ENCODE measurements at regions not wholly inside any gene's neighbourhood (a gene's known extent, or its start where the extent isn't known, plus 50 kb on each side); places are given as distances from the start of the nearest gene placed in this dataset.

DNA sequence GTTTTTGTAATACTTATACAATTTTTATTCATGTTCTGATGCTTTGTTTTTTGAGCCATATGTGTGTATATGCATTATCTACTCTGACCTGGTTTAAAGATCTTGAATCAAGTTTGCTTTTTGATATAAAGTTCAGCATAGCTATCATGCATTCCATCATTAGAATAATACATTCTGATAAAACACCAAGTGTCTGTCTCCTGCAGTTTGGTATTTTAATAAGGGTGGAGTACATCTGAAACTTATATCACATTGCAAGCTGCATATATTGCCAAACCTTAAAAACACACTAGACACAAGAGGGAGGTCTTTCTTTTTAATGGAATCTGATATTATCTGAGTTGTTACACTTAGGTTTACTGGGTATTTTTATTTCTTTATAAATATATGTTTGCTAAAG, 102.8 kb upstream of the ADAMTSL1 start:
- no peak for DNase-seq (ENCODE audit: low read depth in 2 of 3, low spot score in 2 of 3)

GRCh38 chr9:18371621-18372020, 102.3 kb upstream of the ADAMTSL1 start:
- DNase-seq (ENCODE audit: low read depth in 2 of 3, low spot score in 2 of 3), result no peak

GRCh38 chr9:18379073-18379811, 94.7 kb upstream of the ADAMTSL1 start:
- DNase-seq (ENCODE audit: low read depth in 2 of 3, low spot score in 2 of 3), result no peak

DNA sequence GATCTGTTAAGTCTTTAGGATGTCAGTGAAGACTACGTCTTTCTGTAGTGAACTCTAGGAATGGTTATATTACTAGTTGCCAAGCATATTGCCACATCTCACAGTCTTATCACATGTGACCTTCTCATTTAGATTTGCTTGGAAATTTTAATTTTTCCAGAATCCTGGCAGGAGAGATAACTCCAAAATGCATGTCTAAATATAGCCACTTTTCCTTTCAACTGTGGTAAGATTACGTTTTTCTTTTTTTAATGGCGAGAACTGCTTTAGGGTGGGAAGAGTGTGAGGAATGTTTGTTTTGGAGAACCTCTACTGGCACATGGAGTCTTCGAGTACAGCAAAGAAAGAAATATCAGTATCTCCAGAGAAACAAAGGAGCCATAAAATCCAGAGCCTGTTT, 91.7 kb upstream of the ADAMTSL1 start:
- DNase-seq (ENCODE audit: low read depth in 2 of 3, low spot score in 2 of 3), result no peak

- no peak for DNase-seq (ENCODE audit: low read depth in 2 of 3, low spot score in 2 of 3)
Observed at GRCh38 chr9:18384066-18384465, 89.9 kb upstream of the ADAMTSL1 start.

DNA sequence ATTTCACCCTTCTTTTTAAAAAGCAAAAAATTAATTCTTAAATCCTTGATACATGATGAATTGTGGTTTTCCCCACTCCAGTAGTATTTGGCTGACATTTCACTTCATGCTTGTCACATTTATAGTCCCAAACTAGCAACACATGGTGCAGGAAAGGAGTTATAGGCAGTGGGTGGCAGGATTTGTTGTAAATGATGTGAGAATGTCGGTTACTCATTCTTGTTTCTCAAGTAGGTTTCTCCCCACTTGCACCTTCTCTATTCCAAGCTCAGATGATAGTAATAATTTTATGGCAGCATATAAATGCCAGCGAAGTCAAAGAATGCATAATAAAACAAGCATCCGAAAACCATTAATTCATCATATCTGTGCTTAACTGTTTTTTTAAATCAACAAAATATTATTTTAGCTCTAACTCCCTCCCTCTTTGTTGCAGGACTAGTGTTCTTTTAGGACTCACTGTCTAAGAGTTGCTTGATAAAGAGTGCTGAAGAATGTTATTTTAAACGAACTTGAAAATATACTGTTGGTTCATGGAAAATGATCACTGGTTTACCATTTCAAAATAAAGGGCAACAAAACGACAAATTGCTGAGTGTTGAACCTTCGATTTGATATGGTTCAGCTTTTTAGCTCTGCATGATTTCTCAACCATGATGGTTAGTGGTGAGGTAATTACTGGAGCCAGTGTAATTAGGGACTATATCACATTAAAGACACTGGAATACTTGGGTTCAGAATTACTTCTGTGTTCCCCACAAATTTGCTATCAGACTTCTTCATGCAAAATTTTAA, 88.1 kb upstream of the ADAMTSL1 start:
- DNase-seq (ENCODE audit: low read depth in 2 of 3, low spot score in 2 of 3), result no peak

GRCh38 chr9:18390393-18390792, 83.6 kb upstream of the ADAMTSL1 start:
- DNase-seq (ENCODE audit: low read depth in 2 of 3, low spot score in 2 of 3), result no peak

GRCh38 chr9:18393340-18394130, 80.4 kb upstream of the ADAMTSL1 start:
- DNase-seq (ENCODE audit: low read depth in 2 of 3, low spot score in 2 of 3), result no peak

- no peak for DNase-seq (ENCODE audit: low read depth in 2 of 3, low spot score in 2 of 3)
Observed at GRCh38 chr9:18394847-18395351, 79.1 kb upstream of the ADAMTSL1 start.

DNA sequence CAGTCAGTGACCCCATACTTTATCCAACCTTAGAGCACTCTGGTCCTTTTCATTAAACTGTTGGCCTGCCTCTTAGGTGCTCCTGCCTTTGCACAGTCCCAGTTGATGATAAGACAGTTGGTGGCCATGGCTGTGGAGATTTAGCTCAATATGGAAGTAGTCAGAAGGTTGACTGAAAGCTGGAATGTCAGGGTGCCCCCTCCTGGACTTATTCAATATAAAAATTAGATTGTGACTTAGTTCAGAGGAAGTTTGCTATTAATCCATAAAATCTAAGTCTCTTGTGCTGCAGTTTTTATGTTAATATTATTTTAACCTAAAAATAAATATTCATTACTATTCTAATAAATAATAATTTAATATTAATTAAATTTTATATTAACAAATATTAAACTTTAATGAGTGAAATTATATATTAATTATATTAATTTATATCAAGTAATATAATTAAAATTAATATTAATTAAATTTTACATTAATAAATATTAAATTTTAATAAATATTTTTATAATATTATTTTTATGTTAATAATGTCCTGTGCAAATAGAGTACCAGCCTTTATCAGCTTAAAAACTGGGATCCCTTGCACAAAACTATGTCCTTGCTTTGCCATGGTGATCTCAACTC, 77.7 kb upstream of the ADAMTSL1 start:
- DNase-seq (ENCODE audit: low read depth in 2 of 3, low spot score in 2 of 3), result no peak

- no peak for DNase-seq (ENCODE audit: low read depth in 2 of 3, low spot score in 2 of 3)
Observed at GRCh38 chr9:18397076-18397475, 76.9 kb upstream of the ADAMTSL1 start.

GRCh38 chr9:18398038-18398437, 75.9 kb upstream of the ADAMTSL1 start:
- no peak for DNase-seq (ENCODE audit: low read depth in 2 of 3, low spot score in 2 of 3)

- no peak for DNase-seq (ENCODE audit: low read depth in 2 of 3, low spot score in 2 of 3)
Observed at GRCh38 chr9:18404434-18405029, 69.4 kb upstream of the ADAMTSL1 start.

DNA sequence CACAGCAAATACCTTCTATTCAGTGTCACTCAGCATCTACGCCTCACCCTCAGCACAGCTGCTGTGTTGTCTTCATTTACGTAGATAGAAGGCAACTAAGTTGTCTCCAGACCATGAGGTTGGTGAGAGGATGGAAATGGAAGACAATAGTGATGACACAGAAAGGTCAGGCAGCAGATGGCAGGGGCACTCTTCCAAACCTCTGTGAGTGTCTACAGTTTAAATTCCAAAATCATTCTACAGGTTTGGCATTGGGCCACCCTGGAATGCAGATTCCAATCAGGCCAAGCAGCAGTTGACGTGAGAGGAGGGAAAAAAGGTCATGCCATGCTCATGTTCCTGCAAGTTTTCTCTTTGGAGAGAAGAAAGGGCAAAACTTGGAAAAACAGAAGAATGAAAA, 68.7 kb upstream of the ADAMTSL1 start:
- DNase-seq (ENCODE audit: low read depth in 2 of 3, low spot score in 2 of 3), result no peak

GRCh38 chr9:18410983-18411382, 63.0 kb upstream of the ADAMTSL1 start:
- no peak for DNase-seq (ENCODE audit: low read depth in 2 of 3, low spot score in 2 of 3)

- no peak for DNase-seq (ENCODE audit: low read depth in 2 of 3, low spot score in 2 of 3)
Observed at GRCh38 chr9:18421391-18421790, 52.6 kb upstream of the ADAMTSL1 start.

- DNase-seq (ENCODE audit: low read depth in 2 of 3, low spot score in 2 of 3), result no peak
Observed at GRCh38 chr9:18422296-18423036, 51.5 kb upstream of the ADAMTSL1 start.

- DNase-seq (ENCODE audit: low read depth in 2 of 3, low spot score in 2 of 3), result no peak
Observed at GRCh38 chr9:18423791-18424531, 50.0 kb upstream of the ADAMTSL1 start.
